AG09319 (cell line): ENCODE measurements at regions not wholly inside any gene's neighbourhood (a gene's known extent, or its start where the extent isn't known, plus 50 kb on each side); places are given as distances from the start of the nearest gene placed in this dataset.

Experiments used
- DNase-seq: peaks from one replicate; pipeline ENCODE4 v3.0.0-alpha.2; 2010; ENCODE audit warnings: low read depth; ENCODE audit errors: extremely low read depth
- TF ChIP-seq, protein P1 (sequence below): IDR thresholded peaks from 2 replicates; pipeline ENCODE4 v1.5.1; 2011; ENCODE audit warnings: low read depth, mild to moderate bottlenecking, inconsistent platforms, low read length, moderate library complexity

- TF ChIP-seq, protein P1, sequence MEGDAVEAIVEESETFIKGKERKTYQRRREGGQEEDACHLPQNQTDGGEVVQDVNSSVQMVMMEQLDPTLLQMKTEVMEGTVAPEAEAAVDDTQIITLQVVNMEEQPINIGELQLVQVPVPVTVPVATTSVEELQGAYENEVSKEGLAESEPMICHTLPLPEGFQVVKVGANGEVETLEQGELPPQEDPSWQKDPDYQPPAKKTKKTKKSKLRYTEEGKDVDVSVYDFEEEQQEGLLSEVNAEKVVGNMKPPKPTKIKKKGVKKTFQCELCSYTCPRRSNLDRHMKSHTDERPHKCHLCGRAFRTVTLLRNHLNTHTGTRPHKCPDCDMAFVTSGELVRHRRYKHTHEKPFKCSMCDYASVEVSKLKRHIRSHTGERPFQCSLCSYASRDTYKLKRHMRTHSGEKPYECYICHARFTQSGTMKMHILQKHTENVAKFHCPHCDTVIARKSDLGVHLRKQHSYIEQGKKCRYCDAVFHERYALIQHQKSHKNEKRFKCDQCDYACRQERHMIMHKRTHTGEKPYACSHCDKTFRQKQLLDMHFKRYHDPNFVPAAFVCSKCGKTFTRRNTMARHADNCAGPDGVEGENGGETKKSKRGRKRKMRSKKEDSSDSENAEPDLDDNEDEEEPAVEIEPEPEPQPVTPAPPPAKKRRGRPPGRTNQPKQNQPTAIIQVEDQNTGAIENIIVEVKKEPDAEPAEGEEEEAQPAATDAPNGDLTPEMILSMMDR = no peak
- no peak for DNase-seq
These were observed 63.2 kb downstream of the NENF start for GRCh38 chr1:212495766-212496494.

DNA sequence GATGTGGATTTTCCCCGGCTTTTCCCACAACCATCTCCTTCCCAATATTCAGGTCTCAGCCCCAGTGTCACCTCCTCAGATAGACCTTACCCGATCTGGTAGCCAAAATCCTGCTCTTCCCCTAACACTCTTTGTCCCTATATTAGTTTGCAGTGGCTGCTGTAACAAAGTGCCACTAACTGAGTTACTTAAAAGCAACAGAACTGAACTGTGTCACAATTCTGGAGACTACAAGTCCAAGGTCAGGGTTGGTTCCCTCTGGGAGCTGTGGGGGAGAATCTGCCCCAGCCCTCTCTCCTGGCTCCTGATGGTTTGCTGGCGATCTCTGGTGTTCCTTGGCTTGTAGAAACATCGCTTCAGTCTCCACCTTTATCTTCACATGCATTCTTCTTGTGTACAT lies 64.0 kb downstream of the NENF start:
- TF ChIP-seq, protein P1 = no peak
- no peak for DNase-seq

- no peak for DNase-seq
- TF ChIP-seq, protein P1 = no peak
These were observed 64.8 kb downstream of the NENF start for GRCh38 chr1:212497553-212497952.

- DNase-seq = no peak
- TF ChIP-seq, protein P1 = no peak
These were observed 65.7 kb downstream of the NENF start for GRCh38 chr1:212498283-212499040.

DNA sequence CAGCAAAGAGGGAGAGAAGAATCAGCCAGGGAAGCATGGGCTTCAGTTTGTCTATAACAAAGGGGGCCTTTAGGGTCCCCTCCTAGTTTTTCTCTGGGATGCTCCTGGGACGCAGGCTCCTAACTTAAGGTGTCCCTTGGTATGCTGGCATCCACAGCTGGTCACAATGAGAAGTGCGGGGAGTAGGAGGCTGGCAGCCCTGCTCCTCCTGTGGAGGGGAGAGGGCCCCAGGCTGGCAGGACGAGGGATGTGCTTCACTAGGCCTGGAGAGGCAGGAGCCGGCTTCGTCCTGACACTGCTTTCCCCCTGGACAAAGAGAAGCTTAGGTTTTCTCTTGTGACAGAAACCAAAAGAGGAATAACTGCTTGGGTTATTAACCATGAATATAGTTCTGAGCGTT lies 67.6 kb downstream of the NENF start:
- DNase-seq = no peak

DNA sequence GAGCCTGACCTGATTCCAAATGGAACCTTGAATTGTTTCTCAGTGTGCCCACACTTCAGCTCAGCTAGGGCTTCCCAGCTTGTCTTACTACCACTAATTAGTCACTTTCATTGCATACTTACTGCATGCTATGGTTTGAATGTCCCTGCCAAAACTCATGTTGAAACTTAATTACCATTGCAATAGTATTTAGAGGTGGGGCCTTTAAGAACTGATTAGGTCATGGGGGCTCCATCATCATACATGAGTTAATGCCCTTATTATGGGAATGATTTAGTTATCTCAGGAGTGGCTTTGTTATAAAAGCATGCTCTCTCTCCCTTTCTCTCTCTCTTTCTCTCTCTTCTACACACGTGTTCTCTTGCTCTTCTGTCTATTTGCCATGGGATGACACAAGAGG lies 68.3 kb downstream of the NENF start:
- TF ChIP-seq, protein P1 = no peak
- DNase-seq = no peak

More for the DNA sequence above, 67.6 kb downstream of the NENF start:
- TF ChIP-seq, protein P1 = no peak

DNA sequence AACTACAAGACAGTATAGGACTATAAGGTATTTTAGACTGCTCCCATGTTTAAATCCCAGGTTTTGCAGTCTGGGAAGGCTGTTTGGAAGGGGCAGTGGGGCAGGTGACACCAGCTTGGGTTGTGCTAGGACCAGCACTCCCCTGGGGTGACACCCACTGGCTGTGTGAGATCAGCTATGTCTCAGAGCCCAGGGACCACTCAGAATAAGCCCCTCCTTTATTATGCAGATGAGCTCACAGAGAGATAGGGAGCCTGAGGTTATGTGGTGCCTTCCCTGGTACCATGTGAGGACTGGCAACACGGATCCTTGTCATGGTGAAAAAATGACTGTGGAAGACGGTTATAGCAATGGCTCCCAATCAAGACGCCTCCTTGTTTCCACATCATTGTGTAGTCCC lies 71.0 kb downstream of the NENF start:
- DNase-seq = no peak
- TF ChIP-seq, protein P1 = no peak
